HS-5 (cell line): ENCODE measurements at regions not wholly inside any gene's neighbourhood (a gene's known extent, or its start where the extent isn't known, plus 50 kb on each side); places are given as distances from the start of the nearest gene placed in this dataset.
"Not testable (repeated sequence)": the region's sequence is repeated elsewhere in the genome, so short reads cannot be mapped to it uniquely, and the experiment has no call there.

Source experiments
- DNase-seq: peaks from one replicate; pipeline ENCODE4 v3.0.0-alpha.2; 2012; ENCODE audit warnings: low read depth

- DNase-seq, result no peak
Measured at GRCh38 chr4:137394018-137394417, 138.3 kb downstream of the PCDH18 start.

DNA sequence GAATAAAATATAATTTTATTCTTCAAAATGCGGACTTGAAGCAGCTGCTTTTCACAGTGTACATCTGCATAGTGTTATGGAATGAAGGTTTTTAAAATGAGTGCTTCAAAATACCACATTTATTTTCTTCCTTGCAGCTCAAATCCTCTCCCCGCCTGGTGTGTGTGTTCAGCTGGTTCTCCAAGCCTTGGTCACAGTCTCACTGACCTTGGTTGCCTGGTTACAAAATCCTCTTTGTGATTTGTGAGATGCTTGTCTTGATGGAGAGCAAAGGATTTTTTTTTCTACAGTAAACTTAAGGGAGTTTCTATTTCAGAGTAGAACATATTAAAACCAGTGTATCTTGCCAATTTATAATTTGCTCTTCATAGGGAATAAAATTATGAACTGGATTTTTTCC, 139.2 kb downstream of the PCDH18 start:
- DNase-seq, result no peak

DNA sequence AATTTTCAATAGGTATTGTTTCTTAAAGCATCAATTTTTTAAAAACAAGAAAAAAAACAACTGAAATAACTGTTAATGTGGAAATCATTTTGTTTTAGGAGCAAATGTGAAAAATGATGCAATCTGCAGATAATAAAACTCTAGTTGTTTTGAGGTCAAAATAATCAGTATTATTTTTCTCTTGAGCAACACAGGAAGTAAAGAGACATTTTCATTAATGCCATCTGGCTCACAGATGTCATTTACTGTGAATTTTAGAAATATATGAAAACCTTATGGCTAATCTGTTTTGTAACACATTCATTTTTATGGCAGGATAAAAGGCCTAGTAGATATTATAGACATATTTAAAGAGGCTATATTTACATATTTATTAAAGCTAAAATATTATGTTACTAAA, 141.6 kb downstream of the PCDH18 start:
- no peak for DNase-seq

DNA sequence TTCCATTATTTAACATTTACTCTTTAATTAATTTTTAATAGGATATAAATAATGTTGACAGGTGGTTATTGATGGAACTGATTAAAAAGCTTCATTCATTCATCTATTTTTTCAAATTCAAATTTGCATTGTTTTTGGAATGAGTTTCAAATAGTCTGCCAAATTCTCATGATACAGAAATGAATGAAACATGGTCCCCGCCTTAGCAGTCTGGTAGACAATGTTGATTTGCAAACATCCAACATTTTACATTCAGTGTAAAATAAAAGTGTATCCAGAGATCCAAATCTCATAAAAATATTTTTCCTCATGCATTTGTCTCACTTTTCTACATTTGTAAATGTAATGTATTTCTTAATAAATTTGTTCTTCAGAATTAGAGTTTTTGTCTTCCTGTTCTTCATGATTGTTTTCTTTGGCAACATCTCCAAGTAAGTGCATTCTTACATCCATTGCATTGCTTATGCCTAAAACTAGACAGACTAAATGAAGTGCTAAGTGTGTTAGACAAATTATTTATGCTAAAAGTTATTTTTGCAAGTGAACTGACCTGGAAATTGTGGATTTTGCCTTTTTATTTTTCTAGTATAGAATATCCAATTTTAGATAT, 142.3 kb downstream of the PCDH18 start:
- no peak for DNase-seq

GRCh38 chr4:137387924-137388323, 144.4 kb downstream of the PCDH18 start:
- peak; percentile 44 for DNase-seq

DNA sequence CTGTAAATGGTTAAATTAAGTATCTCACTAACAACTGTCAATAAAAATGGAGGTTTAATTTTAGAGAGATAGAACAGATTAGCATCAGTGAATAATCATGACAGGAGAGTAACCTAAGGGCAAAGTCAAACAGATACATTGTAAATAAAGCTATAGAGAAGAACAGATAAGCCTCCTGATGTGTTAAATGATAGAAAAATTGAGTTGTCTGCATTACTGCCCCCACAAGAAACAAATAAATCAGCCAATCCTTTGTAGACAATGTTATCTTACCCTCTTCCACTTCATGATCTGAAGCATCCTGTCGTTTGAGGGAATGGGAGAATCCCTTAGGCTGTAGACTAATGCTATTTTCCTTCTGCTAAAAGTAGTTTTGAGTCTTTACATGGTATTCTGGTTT, 147.8 kb downstream of the PCDH18 start:
- no peak for DNase-seq

GRCh38 chr4:137378821-137379220, 153.5 kb downstream of the PCDH18 start:
- no peak for DNase-seq

DNA sequence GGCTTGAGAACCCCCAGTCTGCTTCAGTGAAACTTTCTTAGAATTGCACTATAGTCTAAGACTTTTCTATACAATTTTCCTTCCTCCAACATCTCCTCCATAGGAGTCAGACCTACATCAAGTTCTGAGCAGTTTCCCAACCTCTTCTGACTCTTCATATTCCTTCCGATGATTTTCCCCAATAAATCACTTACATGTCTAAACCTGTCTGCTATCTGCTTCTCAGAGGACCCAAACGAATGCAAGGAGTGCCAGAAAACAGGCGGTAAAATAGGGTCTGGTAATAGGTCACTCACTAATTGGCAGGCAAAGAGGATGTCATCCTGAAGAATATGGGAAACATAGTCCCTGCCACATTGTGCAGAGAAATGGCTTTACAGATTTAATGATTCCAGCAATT, 153.9 kb downstream of the PCDH18 start:
- DNase-seq, result no peak

DNA sequence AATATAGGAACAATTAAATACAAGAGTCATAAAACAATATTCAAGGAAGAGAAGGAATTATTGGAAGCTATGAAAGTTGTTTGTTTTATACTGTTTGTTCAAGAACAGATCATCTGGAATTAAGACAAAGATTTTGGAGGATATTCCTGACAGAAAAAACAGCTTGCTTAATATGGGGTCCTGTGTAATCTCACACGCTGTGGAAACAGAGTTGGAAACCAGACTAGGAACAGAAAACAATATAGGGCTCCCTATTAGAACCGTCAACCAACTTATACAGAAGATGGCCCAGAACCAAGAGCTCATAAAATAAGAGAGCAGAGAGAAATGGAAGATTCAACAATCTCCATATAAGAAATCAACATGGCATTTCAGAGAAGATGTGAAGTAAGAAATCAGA, 156.0 kb downstream of the PCDH18 start:
- no peak for DNase-seq

DNA sequence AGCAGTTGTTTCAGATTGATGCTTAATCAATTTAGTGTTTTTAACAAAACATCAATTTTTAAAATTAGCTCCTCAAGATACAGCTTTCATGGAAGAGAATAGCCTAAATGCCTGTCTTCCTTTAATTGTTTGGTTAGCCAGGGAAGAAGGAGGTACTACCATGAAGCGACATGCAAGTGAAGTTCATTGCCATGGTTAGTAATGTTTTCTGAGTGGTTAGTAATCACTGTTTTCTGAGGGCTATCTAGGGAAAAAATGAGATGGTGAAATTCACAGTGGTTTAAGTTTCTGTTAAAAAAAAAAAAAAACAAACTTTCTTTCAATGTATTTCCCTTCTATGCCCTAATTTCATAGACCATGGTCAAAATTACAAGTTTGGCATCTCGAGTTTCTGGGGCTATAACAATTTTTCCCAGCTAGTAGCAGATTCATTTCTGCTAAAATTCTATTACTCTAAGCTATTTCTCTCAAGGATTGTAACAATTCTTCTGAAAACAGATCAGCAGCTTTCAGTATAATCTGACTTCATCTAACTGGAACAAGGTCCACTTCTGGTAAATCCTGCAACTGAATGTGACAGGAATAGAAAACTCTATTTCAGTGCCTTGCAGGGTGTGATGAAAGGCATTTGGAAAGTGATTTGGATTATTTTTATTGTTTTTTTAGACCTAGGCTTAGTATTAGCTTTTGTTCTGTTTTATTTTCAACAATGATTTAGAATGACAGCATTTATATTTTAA, 157.0 kb downstream of the PCDH18 start:
- DNase-seq, result no peak

DNA sequence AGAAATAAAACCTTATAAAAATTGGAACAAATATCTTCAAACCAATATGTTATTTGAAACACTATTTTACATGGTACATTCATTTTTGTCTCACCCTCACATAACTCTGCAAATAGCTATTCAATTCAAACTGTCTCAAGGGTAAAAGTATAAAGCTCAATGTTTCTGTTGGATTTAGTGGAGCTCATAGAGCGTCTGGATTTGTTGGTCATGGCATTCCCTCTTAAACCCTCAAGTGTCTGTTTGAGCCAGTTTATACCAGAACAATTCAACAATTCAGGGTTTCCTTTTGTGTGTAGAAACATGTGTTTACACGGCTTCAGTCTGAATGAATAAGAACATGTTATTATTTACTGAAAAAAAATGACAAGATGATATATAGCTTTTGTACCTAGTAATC, 161.6 kb downstream of the PCDH18 start:
- DNase-seq, result no peak

DNA sequence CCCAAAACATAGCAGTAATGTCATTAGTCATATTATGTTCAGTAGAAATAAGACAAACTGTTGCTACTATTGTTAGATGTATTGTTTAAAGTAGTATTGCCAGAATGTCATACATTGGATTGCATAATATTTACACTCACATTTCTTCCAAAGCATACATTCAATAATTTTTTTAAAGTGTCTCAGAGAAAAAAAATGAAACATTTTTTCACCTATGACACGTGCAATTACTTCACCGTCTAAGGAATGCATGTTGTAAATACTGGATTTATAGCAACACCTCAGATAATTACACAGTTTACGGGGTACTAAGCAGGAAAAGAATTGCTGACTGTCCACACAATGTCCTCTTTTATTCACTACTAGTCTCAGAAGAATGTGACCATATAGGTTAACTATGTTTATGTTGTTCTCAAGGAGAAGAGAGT, 162.1 kb downstream of the PCDH18 start:
- peak; percentile 63 for DNase-seq

GRCh38 chr4:137367620-137368019, 164.7 kb downstream of the PCDH18 start:
- DNase-seq, result peak; percentile 51

DNA sequence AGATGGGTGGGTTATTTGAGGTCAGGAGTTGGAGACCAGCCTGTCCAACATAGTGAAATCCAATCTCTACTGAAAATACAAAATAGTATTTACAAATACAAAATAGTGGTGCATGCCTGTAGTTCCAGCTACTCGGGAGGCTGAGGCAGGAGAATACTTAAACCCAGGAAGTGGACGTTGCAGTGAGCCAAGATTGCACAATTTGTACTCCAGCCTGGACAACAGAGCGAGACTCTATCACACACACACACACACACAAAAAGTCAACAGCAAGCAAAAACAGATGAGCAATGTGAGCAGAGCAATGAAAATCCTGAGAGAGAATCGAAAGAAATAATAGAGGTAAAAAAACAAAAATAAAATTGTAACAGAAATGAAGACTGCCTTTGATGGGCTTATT, 168.8 kb downstream of the PCDH18 start:
- DNase-seq, result no peak

- DNase-seq, result no peak
Measured at GRCh38 chr4:137361756-137362470, 170.4 kb downstream of the PCDH18 start.

DNA sequence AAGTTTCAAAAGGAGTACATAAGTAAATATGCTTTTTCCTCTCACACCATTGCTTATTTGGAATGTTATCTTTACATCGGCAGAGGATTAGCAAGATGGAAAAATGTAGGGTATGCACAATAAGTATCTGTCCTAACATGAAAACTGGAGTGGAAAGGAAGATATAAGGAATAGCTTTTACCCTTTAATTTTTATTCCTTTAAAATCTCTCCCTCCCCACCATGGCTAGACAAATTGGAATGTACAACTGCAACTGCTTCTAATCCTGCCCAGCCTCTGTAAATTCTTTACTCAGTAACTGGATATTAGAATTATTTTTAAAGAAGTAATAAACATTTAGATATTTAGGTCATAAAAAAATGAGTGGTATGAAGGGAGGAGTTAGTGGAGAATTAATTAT, 171.5 kb downstream of the PCDH18 start:
- DNase-seq, result no peak

- no peak for DNase-seq
Measured at GRCh38 chr4:137359691-137360315, 172.5 kb downstream of the PCDH18 start.

GRCh38 chr4:137354562-137354961, 177.7 kb downstream of the PCDH18 start:
- DNase-seq, result not testable (repeated sequence)

DNA sequence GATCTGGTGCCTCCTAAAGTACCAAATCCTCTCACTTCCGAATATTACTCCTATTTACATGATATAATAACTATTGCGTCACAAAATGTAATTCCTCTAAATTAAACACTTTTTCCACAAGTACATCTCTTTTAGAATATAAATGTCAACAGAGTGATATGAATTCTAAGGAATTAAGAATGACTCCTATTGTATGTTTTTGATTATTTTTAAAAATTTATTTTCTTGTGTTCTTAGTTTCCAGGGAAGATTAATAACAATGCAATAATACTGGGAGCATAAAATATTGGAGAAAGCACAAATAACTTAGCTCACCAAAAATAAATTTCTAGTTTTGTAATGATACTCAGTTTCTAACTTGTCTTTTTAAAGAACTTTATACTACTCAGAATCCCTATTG, 184.9 kb downstream of the PCDH18 start:
- DNase-seq, result no peak

GRCh38 chr4:137345597-137345996, 186.7 kb downstream of the PCDH18 start:
- DNase-seq, result no peak

GRCh38 chr4:137343221-137343620, 189.1 kb downstream of the PCDH18 start:
- DNase-seq, result no peak

DNA sequence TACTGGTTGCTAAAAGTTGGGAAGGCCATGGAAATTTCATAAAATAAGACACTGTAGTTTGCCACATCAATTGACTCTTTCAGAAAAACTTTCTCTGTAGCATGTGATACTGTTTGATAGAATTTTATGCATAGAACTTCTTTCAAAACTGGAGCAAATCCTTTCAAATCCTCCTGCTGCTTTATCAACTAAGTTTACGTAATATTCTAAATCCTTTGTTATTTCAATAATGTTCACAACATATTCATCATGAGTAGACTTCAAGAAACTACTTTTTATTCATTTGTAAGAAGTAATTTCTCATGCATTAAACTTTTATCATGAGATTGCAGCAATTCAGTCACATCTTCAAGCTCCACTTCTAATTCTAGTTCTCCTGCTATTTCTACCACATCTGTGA, 199.3 kb downstream of the PCDH18 start:
- DNase-seq, result no peak

GRCh38 chr4:137312257-137312656, 220.0 kb downstream of the PCDH18 start:
- DNase-seq, result no peak
